OCI-LY1 (cell line): ENCODE measurements at regions not wholly inside any gene's neighbourhood (a gene's known extent, or its start where the extent isn't known, plus 50 kb on each side); places are given as distances from the start of the nearest gene placed in this dataset.

Source experiments
- CTCF ChIP-seq: fragments of 200-600 bp; sonication (generic), shearing (Covaris generic); IDR thresholded peaks from 2 replicates; pipeline ENCODE4 v1.5.1; 2017; ENCODE audit warnings: mild to moderate bottlenecking, antibody characterized with exemption, low read length, moderate library complexity, mixed read lengths
- EZH2 ChIP-seq: fragments of 200-600 bp; sonication (generic), shearing (Covaris generic); IDR thresholded peaks from 2 replicates; pipeline ENCODE4 v1.8.0; 2017; ENCODE audit warnings: borderline replicate concordance, mixed run types, mild to moderate bottlenecking, antibody characterized with exemption, low read length, moderate library complexity, mixed read lengths

- no peak for TF ChIP-seq CTCF
- TF ChIP-seq EZH2 = no peak
These were observed 104.7 kb upstream of the PKDCC start for GRCh38 chr2:41943159-41943558.
